SK-N-SH (cell line): ENCODE measurements at regions not wholly inside any gene's neighbourhood (a gene's known extent, or its start where the extent isn't known, plus 50 kb on each side); places are given as distances from the start of the nearest gene placed in this dataset.

Experiments
- CTCF ChIA-PET: fragments of 300-600, 350-600 bp; formaldehyde crosslinking; extraction: SDS; loops from one replicate; lab custom pipeline; 2021; lab: Yijun Ruan, JAX
- POLR2A ChIA-PET: fragments of 350-600 bp; sonication (Branson Sonifier 250); formaldehyde crosslinking; extraction: SDS; loops from one replicate; lab custom pipeline; 2020; ENCODE audit warnings: antibody characterized with exemption, inconsistent platforms; lab: Yijun Ruan, JAX
- DNase-seq: peaks from one replicate; pipeline ENCODE4 v3.0.0; 2012
- H2AFZ ChIP-seq: fragments of 200-600 bp; sonication (generic); 2 replicates; pipeline ENCODE4 v1.8.1; 2016; ENCODE audit warnings: antibody characterized with exemption, mild to moderate bottlenecking, low read depth
- H3F3A ChIP-seq: fragments of 200-600 bp; sonication (generic); replicated peaks from 2 replicates; pipeline ENCODE3; 2016; ENCODE audit warnings: antibody characterized with exemption, mild to moderate bottlenecking; ENCODE audit not compliant: insufficient read depth
- H3K27ac ChIP-seq, 2 experiments: fragments of 200-500 bp in 1 of 2; fragments of 200-600 bp in 1 of 2; sonication (Bioruptor generic) in 1 of 2; sonication (generic), shearing (Covaris generic) in 1 of 2; 2 replicates each; pipeline versions ENCODE4 v1.5.1 to v1.6.1; 2014 to 2016; ENCODE audit warnings: low read depth in 2 of 2, inconsistent platforms in 1 of 2, low read length in 1 of 2, mild to moderate bottlenecking in 1 of 2, mixed read lengths in 1 of 2
- H3K27me3 ChIP-seq: fragments of 200-600 bp; sonication (generic), shearing (Covaris generic); 2 replicates; pipeline ENCODE4 v1.6.1; 2016; ENCODE audit warnings: mixed run types; ENCODE audit not compliant: insufficient read depth
- H3K36me3 ChIP-seq, 2 experiments: fragments of 200-500 bp in 1 of 2; fragments of 200-600 bp in 1 of 2; sonication (Bioruptor generic) in 1 of 2; sonication (generic) in 1 of 2; replicated peaks in 1 of 2; 2 replicates each; pipeline versions ENCODE3 to v1.5.1; 2014 to 2016; ENCODE audit warnings: low read length in 1 of 2, mild to moderate bottlenecking in 1 of 2; ENCODE audit not compliant: insufficient read depth in 2 of 2, control insufficient read depth in 1 of 2
- H3K4me1 ChIP-seq, 2 experiments: fragments of 200-500 bp in 1 of 2; fragments of 200-600 bp in 1 of 2; sonication (Bioruptor generic) in 1 of 2; sonication (generic), shearing (Covaris generic) in 1 of 2; 2 replicates each; pipeline versions ENCODE4 v1.5.1 to v1.6.1; 2014 to 2016; ENCODE audit warnings: low read depth in 1 of 2, low read length in 1 of 2, mixed run types in 1 of 2; ENCODE audit not compliant: insufficient read depth in 2 of 2, control insufficient read depth in 1 of 2
- H3K4me2 ChIP-seq: fragments of 200-600 bp; sonication (generic), shearing (Covaris generic); 2 replicates; pipeline ENCODE4 v1.6.1; 2017; ENCODE audit warnings: mixed run types
- H3K4me3 ChIP-seq, 2 experiments: fragments of 200-500 bp in 1 of 2; fragments of 200-600 bp in 1 of 2; sonication (Bioruptor generic) in 1 of 2; sonication (generic), shearing (Covaris generic) in 1 of 2; 2 replicates each; pipeline versions ENCODE4 v1.5.1 to v1.8.1; 2014 to 2016; ENCODE audit warnings: low read depth in 2 of 2, inconsistent platforms in 1 of 2, low read length in 1 of 2, mild to moderate bottlenecking in 1 of 2, mixed read lengths in 1 of 2, moderate library complexity in 1 of 2
- H3K79me2 ChIP-seq: fragments of 200-600 bp; sonication (generic); 2 replicates; pipeline ENCODE4 v1.8.1; 2017; ENCODE audit warnings: mild to moderate bottlenecking; ENCODE audit not compliant: insufficient read depth
- H3K9ac ChIP-seq: fragments of 200-600 bp; sonication (generic); 2 replicates; pipeline ENCODE4 v1.6.1; 2017; ENCODE audit warnings: mixed run types
- H3K9me2 ChIP-seq: fragments of 200-600 bp; sonication (generic); 2 replicates; pipeline ENCODE4 v1.6.1; 2017; ENCODE audit warnings: mixed run types
- H3K9me3 ChIP-seq: fragments of 200-600 bp; sonication (generic); 2 replicates; pipeline ENCODE4 v1.6.1; 2017; ENCODE audit warnings: mixed run types, mild to moderate bottlenecking, moderate library complexity
- H4K20me1 ChIP-seq: fragments of 200-600 bp; sonication (generic); 2 replicates; pipeline ENCODE4 v1.6.1; 2017; ENCODE audit warnings: mild to moderate bottlenecking, mixed run types; ENCODE audit not compliant: insufficient read depth
- CHD2 ChIP-seq: fragments of 150-350 bp; IDR thresholded peaks from 2 replicates; pipeline ENCODE4 v1.6.1; 2018; ENCODE audit warnings: low read length; ENCODE audit not compliant: partially characterized antibody
- ELF1 ChIP-seq: IDR thresholded peaks from 2 replicates; pipeline ENCODE4 v1.4.0; 2012
- EZH2phosphoT487 ChIP-seq: fragments of 200-600 bp; sonication (generic); IDR thresholded peaks from 2 replicates; pipeline ENCODE4 v1.6.1; 2017; ENCODE audit warnings: low read depth, mixed run types, mild to moderate bottlenecking, antibody characterized with exemption, moderate library complexity, borderline replicate concordance
- FOXJ3 ChIP-seq: sonication (generic); formaldehyde crosslinking; IDR thresholded peaks from 2 replicates; pipeline ENCODE4 v1.5.1; 2020; ENCODE audit warnings: mild to moderate bottlenecking, missing genetic modification reagents
- GABPA ChIP-seq: IDR thresholded peaks from 2 replicates; pipeline ENCODE4 v1.4.0; 2012; ENCODE audit warnings: low read depth, mild to moderate bottlenecking
- GATA2 ChIP-seq: sonication (generic); formaldehyde crosslinking; IDR thresholded peaks from 2 replicates; pipeline ENCODE4 v1.5.0; 2020; ENCODE audit warnings: mild to moderate bottlenecking, missing genetic modification reagents
- JUND ChIP-seq: IDR thresholded peaks from 2 replicates; pipeline ENCODE4 v1.4.0; 2012
- MXI1 ChIP-seq: IDR thresholded peaks from 2 replicates; pipeline ENCODE4 v1.6.1; 2012; ENCODE audit warnings: mild to moderate bottlenecking, low read depth, low read length, improper control_type of control experiment
- NFIC ChIP-seq: IDR thresholded peaks from 2 replicates; pipeline ENCODE4 v1.4.0; 2012; ENCODE audit warnings: borderline replicate concordance
- NRF1 ChIP-seq: IDR thresholded peaks from 2 replicates; pipeline ENCODE4 v1.6.1; 2012; ENCODE audit warnings: low read depth, mild to moderate bottlenecking, low read length
- POLR2AphosphoS5 ChIP-seq: IDR thresholded peaks from 2 replicates; pipeline ENCODE4 v1.6.1; 2012; ENCODE audit warnings: low read depth, low read length
- RAD21 ChIP-seq: IDR thresholded peaks from 2 replicates; pipeline ENCODE4 v1.6.1; 2012; ENCODE audit warnings: mild to moderate bottlenecking, low read length
- RFX5 ChIP-seq: IDR thresholded peaks from 2 replicates; pipeline ENCODE4 v1.6.1; 2012; ENCODE audit warnings: mild to moderate bottlenecking, improper control_type of control experiment, low read length
- RXRA ChIP-seq: IDR thresholded peaks from 2 replicates; pipeline ENCODE4 v1.4.0; 2012; ENCODE audit warnings: low read depth, mild to moderate bottlenecking, borderline replicate concordance
- SMC3 ChIP-seq: IDR thresholded peaks from 2 replicates; pipeline ENCODE4 v1.6.1; 2012; ENCODE audit warnings: low read depth, low read length, improper control_type of control experiment
- TEAD4 ChIP-seq: IDR thresholded peaks from 2 replicates; pipeline ENCODE4 v1.4.0; 2012; ENCODE audit warnings: mild to moderate bottlenecking, borderline replicate concordance; ENCODE audit not compliant: insufficient read depth
- WGBS: methylation state at CpG from one replicate; pipeline ENCODE4 v1.1.6; 2017; ENCODE audit warnings: low lambda C conversion rate; 5-methylcytosine and 5-hydroxymethylcytosine counted together
- TF ChIP-seq, protein P1 (sequence below): IDR thresholded peaks from 2 replicates; pipeline ENCODE4 v1.4.0; 2012; ENCODE audit warnings: low read depth
- TF ChIP-seq, protein P2 (sequence below): IDR thresholded peaks from 2 replicates; pipeline ENCODE4 v1.4.0; 2012; ENCODE audit warnings: low read depth, borderline replicate concordance
- TF ChIP-seq, protein P3 (sequence below): IDR thresholded peaks from 2 replicates; pipeline ENCODE4; 2012
- TF ChIP-seq, protein P4 (sequence below): IDR thresholded peaks from 2 replicates; pipeline ENCODE4 v1.6.1; 2012; ENCODE audit warnings: mild to moderate bottlenecking, low read depth, low read length, moderate library complexity

DNA sequence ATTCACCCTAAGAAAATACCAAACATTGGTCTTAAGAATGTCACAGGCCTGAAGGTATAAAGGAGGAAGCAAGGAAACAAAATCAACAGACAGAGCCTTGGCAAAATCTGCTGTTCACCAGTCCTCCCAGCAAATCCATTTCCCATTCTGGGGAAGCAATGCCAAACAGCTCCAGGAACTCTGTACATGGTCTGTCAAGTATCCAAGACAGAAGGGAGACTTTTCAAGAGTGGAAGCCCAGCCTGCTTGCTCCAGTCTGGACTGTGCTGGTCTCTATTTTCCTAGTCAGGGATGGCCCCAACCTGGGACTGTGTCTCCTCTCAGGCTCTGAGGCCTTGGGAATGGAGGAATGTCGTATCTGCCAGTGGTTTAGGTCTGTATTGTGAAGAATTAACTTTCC lies 251.5 kb downstream of the DAD1 start:
- ChIA-PET CTCF (no interaction called here), POLR2A (no interaction called here)
- Histone ChIP-seq H3K9me3 (no peaks in the 10 kb centered on the region), H3K36me3 (no peaks in the 10 kb centered on the region), H3K27ac (no peak overlapping the region), H4K20me1 (no peaks in the 10 kb centered on the region), H2AFZ (no peak overlapping the region), H3K27me3 (peaks cover 9% of the 10 kb centered on the region; the same call in 1 of the 2 replicates), H3K79me2 (no peaks in the 10 kb centered on the region), H3K4me3 (no peak overlapping the region), H3K9me2 (no peaks in the 10 kb centered on the region), H3K9ac (no peak overlapping the region), H3K4me2 (no peak overlapping the region), H3F3A (no peaks in the 10 kb centered on the region), H3K4me1 (no peaks in the 10 kb centered on the region)
- DNase-seq, result no peak
- WGBS, result 20% methylated on average over 1 of the region's 1 CpG
- TF ChIP-seq RFX5 (no peak), NFIC (no peak), CHD2 (no peak), ELF1 (no peak), NRF1 (no peak), MXI1 (no peak), JUND (no peak)
- TF ChIP-seq, protein P1, sequence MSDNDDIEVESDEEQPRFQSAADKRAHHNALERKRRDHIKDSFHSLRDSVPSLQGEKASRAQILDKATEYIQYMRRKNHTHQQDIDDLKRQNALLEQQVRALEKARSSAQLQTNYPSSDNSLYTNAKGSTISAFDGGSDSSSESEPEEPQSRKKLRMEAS, result no peak
- TF ChIP-seq, protein P2, sequence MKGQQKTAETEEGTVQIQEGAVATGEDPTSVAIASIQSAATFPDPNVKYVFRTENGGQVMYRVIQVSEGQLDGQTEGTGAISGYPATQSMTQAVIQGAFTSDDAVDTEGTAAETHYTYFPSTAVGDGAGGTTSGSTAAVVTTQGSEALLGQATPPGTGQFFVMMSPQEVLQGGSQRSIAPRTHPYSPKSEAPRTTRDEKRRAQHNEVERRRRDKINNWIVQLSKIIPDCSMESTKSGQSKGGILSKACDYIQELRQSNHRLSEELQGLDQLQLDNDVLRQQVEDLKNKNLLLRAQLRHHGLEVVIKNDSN, result no peak

DNA sequence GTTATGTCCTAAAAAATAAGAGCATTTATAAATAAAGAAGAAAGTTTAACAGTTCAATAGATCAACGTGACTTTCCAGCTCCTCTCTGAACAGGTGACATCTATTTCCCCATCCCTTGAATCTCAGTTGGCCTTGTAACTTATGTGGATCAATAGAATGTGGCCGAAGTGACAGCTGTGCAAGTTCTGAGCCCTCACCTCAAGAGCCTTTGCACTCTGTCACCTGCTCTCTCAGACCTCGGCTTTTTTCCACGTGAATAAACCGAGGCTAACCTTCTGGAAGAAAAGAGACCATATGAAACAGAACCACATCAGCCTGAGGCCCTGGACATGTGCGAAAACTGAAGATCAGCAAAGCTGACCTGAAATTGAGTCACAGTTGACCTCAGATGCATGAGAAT lies 253.0 kb downstream of the DAD1 start:
- WGBS, result 9% methylated on average over 6 of the region's 6 CpGs
- ChIA-PET POLR2A (no interaction called here), CTCF (interaction anchor here (1.1 kb wide), 1 partner anchor 55 kb away, joined by 3 read pairs; no protein-coding TSS in a partner anchor)
- H3K9me2 ChIP-seq, result no peaks in the 10 kb centered on the region
- no peak overlapping the region for H3K4me3 ChIP-seq
- no peak overlapping the region for H3K27ac ChIP-seq
- TF ChIP-seq RAD21 (no peak), GABPA (no peak), ELF1 (no peak), TEAD4 (no peak), RXRA (no peak), GATA2 (CRISPR knock-in tag) (no peak), FOXJ3 (CRISPR knock-in tag) (no peak), EZH2phosphoT487 (no peak), SMC3 (no peak), JUND (no peak), RFX5 (no peak), POLR2AphosphoS5 (no peak)
- TF ChIP-seq, protein P2, result no peak
- TF ChIP-seq, protein P3, sequence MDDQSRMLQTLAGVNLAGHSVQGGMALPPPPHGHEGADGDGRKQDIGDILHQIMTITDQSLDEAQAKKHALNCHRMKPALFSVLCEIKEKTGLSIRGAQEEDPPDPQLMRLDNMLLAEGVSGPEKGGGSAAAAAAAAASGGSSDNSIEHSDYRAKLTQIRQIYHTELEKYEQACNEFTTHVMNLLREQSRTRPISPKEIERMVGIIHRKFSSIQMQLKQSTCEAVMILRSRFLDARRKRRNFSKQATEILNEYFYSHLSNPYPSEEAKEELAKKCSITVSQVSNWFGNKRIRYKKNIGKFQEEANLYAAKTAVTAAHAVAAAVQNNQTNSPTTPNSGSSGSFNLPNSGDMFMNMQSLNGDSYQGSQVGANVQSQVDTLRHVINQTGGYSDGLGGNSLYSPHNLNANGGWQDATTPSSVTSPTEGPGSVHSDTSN, result no peak
- TF ChIP-seq, protein P1, result no peak
- TF ChIP-seq, protein P4, sequence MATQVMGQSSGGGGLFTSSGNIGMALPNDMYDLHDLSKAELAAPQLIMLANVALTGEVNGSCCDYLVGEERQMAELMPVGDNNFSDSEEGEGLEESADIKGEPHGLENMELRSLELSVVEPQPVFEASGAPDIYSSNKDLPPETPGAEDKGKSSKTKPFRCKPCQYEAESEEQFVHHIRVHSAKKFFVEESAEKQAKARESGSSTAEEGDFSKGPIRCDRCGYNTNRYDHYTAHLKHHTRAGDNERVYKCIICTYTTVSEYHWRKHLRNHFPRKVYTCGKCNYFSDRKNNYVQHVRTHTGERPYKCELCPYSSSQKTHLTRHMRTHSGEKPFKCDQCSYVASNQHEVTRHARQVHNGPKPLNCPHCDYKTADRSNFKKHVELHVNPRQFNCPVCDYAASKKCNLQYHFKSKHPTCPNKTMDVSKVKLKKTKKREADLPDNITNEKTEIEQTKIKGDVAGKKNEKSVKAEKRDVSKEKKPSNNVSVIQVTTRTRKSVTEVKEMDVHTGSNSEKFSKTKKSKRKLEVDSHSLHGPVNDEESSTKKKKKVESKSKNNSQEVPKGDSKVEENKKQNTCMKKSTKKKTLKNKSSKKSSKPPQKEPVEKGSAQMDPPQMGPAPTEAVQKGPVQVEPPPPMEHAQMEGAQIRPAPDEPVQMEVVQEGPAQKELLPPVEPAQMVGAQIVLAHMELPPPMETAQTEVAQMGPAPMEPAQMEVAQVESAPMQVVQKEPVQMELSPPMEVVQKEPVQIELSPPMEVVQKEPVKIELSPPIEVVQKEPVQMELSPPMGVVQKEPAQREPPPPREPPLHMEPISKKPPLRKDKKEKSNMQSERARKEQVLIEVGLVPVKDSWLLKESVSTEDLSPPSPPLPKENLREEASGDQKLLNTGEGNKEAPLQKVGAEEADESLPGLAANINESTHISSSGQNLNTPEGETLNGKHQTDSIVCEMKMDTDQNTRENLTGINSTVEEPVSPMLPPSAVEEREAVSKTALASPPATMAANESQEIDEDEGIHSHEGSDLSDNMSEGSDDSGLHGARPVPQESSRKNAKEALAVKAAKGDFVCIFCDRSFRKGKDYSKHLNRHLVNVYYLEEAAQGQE, result no peak
- H3K9me3 ChIP-seq, result no peaks in the 10 kb centered on the region
- no peaks in the 10 kb centered on the region for H3K79me2 ChIP-seq
- no peaks in the 10 kb centered on the region for H3F3A ChIP-seq
- peaks cover 9% of the 10 kb centered on the region; the same call in 1 of the 2 replicates for H3K27me3 ChIP-seq
- H3K4me2 ChIP-seq, result no peak overlapping the region
- no peaks in the 10 kb centered on the region for H4K20me1 ChIP-seq
- no peak for DNase-seq
- no peaks in the 10 kb centered on the region for H3K36me3 ChIP-seq
- H3K4me1 ChIP-seq, result no peaks in the 10 kb centered on the region
- no peak overlapping the region for H3K9ac ChIP-seq
- H2AFZ ChIP-seq, result no peak overlapping the region
